ENCODE measurements at regions not wholly inside any gene's neighbourhood (a gene's known extent, or its start where the extent isn't known, plus 50 kb on each side); places are given as distances from the start of the nearest gene placed in this dataset.
"Not testable (repeated sequence)": the region's sequence is repeated elsewhere in the genome, so short reads cannot be mapped to it uniquely, and the experiment has no call there.

GRCh38 chr3:40762771-40763170 is 238.0 kb downstream of the ZNF621 start:
- TF ChIP-seq, protein P1, sequence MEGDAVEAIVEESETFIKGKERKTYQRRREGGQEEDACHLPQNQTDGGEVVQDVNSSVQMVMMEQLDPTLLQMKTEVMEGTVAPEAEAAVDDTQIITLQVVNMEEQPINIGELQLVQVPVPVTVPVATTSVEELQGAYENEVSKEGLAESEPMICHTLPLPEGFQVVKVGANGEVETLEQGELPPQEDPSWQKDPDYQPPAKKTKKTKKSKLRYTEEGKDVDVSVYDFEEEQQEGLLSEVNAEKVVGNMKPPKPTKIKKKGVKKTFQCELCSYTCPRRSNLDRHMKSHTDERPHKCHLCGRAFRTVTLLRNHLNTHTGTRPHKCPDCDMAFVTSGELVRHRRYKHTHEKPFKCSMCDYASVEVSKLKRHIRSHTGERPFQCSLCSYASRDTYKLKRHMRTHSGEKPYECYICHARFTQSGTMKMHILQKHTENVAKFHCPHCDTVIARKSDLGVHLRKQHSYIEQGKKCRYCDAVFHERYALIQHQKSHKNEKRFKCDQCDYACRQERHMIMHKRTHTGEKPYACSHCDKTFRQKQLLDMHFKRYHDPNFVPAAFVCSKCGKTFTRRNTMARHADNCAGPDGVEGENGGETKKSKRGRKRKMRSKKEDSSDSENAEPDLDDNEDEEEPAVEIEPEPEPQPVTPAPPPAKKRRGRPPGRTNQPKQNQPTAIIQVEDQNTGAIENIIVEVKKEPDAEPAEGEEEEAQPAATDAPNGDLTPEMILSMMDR (IDR thresholded peaks at IDR 0.05), result not testable (repeated sequence)
- not testable (repeated sequence) for TF ChIP-seq POLR2A (IDR thresholded peaks at IDR 0.05)

Measured in testis (tissue), 2 donors.